ENCODE measurements at regions not wholly inside any gene's neighbourhood (a gene's known extent, or its start where the extent isn't known, plus 50 kb on each side); places are given as distances from the start of the nearest gene placed in this dataset.

GRCh38 chr11:27926486-27926885, 181.5 kb downstream of the KIF18A start:
- TF ChIP-seq CTCF (conservative IDR thresholded peaks at IDR 0.05 in 1 of 2, IDR thresholded peaks at IDR 0.05 in 1 of 2; ENCODE audit: low read depth in 1 of 2, low read length in 2 of 2) (no peak), EZH2 (IDR thresholded peaks at IDR 0.05; ENCODE audit: low read length, missing control alignments) (no peak)

All from fibroblast of lung (primary cell).